Neural cell (in vitro differentiated cells): ENCODE measurements at regions not wholly inside any gene's neighbourhood (a gene's known extent, or its start where the extent isn't known, plus 50 kb on each side); places are given as distances from the start of the nearest gene placed in this dataset.

ENCODE experiments used
- CTCF ChIP-seq: fragments of 450-650 bp; IDR thresholded peaks from 2 replicates; pipeline ENCODE4 v1.5.1; 2014; ENCODE audit warnings: antibody characterized with exemption, mild to moderate bottlenecking, moderate library complexity; ENCODE audit not compliant: poor library complexity, severe bottlenecking
- EP300 ChIP-seq: fragments of 450-650 bp; conservative IDR thresholded peaks from 2 replicates; pipeline ENCODE4 v1.6.1; 2014; ENCODE audit warnings: antibody characterized with exemption, mild to moderate bottlenecking, moderate library complexity; ENCODE audit not compliant: poor library complexity, severe bottlenecking
- EZH2 ChIP-seq: fragments of 200-600, 300-800 bp; shearing (Covaris generic), sonication (generic); IDR thresholded peaks from 2 replicates; pipeline ENCODE4 v1.6.1; 2014; ENCODE audit warnings: antibody characterized with exemption, low read length, borderline replicate concordance, mild to moderate bottlenecking; ENCODE audit not compliant: insufficient read depth, poor library complexity, severe bottlenecking
- POLR2AphosphoS5 ChIP-seq: IDR thresholded peaks from 2 replicates; pipeline ENCODE4 v1.6.1; 2012
- RAD21 ChIP-seq: fragments of 450-650 bp; conservative IDR thresholded peaks from 2 replicates; pipeline ENCODE4 v1.6.1; 2014; ENCODE audit warnings: antibody characterized with exemption, mild to moderate bottlenecking, moderate library complexity
- REST ChIP-seq: IDR thresholded peaks from 2 replicates; pipeline ENCODE4 v1.6.1; 2012; ENCODE audit warnings: borderline replicate concordance
- TAF1 ChIP-seq: IDR thresholded peaks from 2 replicates; pipeline ENCODE4 v1.6.1; 2012; ENCODE audit warnings: low read depth

- TF ChIP-seq TAF1, result no peak
- no peak for TF ChIP-seq POLR2AphosphoS5
- TF ChIP-seq EZH2, result no peak
- no peak for TF ChIP-seq CTCF
- TF ChIP-seq EP300, result no peak
- no peak for TF ChIP-seq REST
- TF ChIP-seq RAD21, result no peak
Observed at GRCh38 chr21:15210235-15210678, 145.5 kb upstream of the NRIP1 start.
